SK-N-SH (cell line): ENCODE measurements at regions not wholly inside any gene's neighbourhood (a gene's known extent, or its start where the extent isn't known, plus 50 kb on each side); places are given as distances from the start of the nearest gene placed in this dataset.

Experiments
- CHD2 ChIP-seq: fragments of 150-350 bp; IDR thresholded peaks from 2 replicates; pipeline ENCODE4 v1.6.1; 2018; ENCODE audit warnings: low read length; ENCODE audit not compliant: partially characterized antibody
- RCOR1 ChIP-seq: fragments of 150-350 bp; IDR thresholded peaks from 2 replicates; pipeline ENCODE4 v1.6.1; 2017; ENCODE audit warnings: antibody characterized with exemption, low read length
- TF ChIP-seq, protein P1 (sequence below): fragments of 200-600 bp; sonication (generic); IDR thresholded peaks from 2 replicates; pipeline ENCODE4 v1.6.1; 2017; ENCODE audit warnings: antibody characterized with exemption, mild to moderate bottlenecking, moderate library complexity

DNA sequence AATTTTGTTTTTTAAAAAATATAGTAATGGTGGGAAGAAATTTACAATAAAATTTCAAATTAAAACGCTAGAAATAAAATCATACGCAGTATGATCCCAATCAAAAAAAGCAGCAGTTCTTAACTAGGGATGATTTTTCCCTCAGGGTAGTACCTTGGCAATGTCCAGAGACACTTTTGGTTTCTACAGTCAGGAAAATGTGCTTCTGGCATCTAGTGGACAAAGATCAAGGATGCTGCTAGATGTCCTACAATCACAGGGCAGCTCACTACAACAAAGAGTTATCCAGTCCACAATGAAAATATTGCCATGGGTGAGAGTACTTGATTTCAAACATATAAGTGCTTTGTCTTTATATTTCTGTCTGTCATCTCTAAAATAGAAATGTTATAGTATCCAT is 400.2 kb upstream of the SGCD start:
- TF ChIP-seq, protein P1, sequence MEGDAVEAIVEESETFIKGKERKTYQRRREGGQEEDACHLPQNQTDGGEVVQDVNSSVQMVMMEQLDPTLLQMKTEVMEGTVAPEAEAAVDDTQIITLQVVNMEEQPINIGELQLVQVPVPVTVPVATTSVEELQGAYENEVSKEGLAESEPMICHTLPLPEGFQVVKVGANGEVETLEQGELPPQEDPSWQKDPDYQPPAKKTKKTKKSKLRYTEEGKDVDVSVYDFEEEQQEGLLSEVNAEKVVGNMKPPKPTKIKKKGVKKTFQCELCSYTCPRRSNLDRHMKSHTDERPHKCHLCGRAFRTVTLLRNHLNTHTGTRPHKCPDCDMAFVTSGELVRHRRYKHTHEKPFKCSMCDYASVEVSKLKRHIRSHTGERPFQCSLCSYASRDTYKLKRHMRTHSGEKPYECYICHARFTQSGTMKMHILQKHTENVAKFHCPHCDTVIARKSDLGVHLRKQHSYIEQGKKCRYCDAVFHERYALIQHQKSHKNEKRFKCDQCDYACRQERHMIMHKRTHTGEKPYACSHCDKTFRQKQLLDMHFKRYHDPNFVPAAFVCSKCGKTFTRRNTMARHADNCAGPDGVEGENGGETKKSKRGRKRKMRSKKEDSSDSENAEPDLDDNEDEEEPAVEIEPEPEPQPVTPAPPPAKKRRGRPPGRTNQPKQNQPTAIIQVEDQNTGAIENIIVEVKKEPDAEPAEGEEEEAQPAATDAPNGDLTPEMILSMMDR: no peak
- TF ChIP-seq RCOR1 (no peak), CHD2 (no peak)
